Adrenal gland (tissue), 9 donors: ENCODE measurements at regions not wholly inside any gene's neighbourhood (a gene's known extent, or its start where the extent isn't known, plus 50 kb on each side); places are given as distances from the start of the nearest gene placed in this dataset.

ENCODE experiments used
- DNase-seq, 7 donors: peaks; one replicate each; pipeline ENCODE4 v3.0.0-alpha.2; 2019 to 2020
- H3K27ac ChIP-seq, 5 donors: fragments of 200-600 bp; sonication (generic) in 4 of 5; 1 replicate in 3 of 5; 2 replicates in 2 of 5; pipeline versions ENCODE4 v1.5.1 to v1.8.0; 2016 to 2020; ENCODE audit warnings: mild to moderate bottlenecking in 1 of 5
- H3K27me3 ChIP-seq: fragments of 200-600 bp; 2 replicates; pipeline ENCODE4 v1.8.0; 2021
- H3K36me3 ChIP-seq, 2 donors: fragments of 200-600 bp; replicated peaks in 1 of 2; 1 replicate in 1 of 2; 2 replicates in 1 of 2; pipeline versions ENCODE4 v1.5.1 to v1.8.0; 2018 to 2022
- H3K4me1 ChIP-seq, 2 donors: fragments of 200-600 bp; replicated peaks in 1 of 2; 1 replicate in 1 of 2; 2 replicates in 1 of 2; pipeline versions ENCODE4 v1.5.1 to v1.8.0; 2018 to 2021
- H3K4me3 ChIP-seq, 4 donors: fragments of 200-600 bp; sonication (generic) in 3 of 4; one replicate each; pipeline ENCODE4 v1.5.1; 2016 to 2018
- H3K9me3 ChIP-seq, 3 donors: fragments of 200-600 bp; sonication (generic) in 1 of 3; replicated peaks in 1 of 3; 1 replicate in 2 of 3; 2 replicates in 1 of 3; pipeline versions ENCODE4 v1.5.1 to v1.8.0; 2016 to 2021
- POLR2A ChIP-seq, 2 donors: fragments of 450-650 bp; IDR thresholded peaks; one replicate each; pipeline ENCODE4 v1.6.1; 2017; ENCODE audit warnings: antibody characterized with exemption in 2 of 2, mild to moderate bottlenecking in 2 of 2, moderate library complexity in 1 of 2
- WGBS, 4 donors: extraction: QIAGEN DNeasy Blood & Tissue Kit in 2 of 4; methylation state at CpG; one replicate each; pipeline versions ENCODE4 v1.1.5 to v1.1.7; 2013 to 2017; 5-methylcytosine and 5-hydroxymethylcytosine counted together
- intact Hi-C, 2 donors: fragments of 100-400 bp; cut with DNase I; formaldehyde crosslinking; loops; one replicate each; pipeline versions ENCODE4 v1.14.1 to v1.15.0; 2022 to 2023
- TF ChIP-seq, protein P1 (sequence below), 6 experiments: fragments of 450-650 bp in 4 of 6; fragments of 200-600 bp in 2 of 6; sonication (generic) in 1 of 6; IDR thresholded peaks; 1 replicate in 5 of 6; 2 replicates in 1 of 6; pipeline versions ENCODE4 v1.5.1 to v1.8.0; 2016 to 2021; ENCODE audit warnings: antibody characterized with exemption in 6 of 6, mild to moderate bottlenecking in 2 of 6, moderate library complexity in 1 of 6
- donor health status: healthy with polysubstance abuse.
- donor health status: Bipolar disorder and iron deficiency.
- donor health status: DM: yes; HTN: yes; CAD: no.
- donor health status: DM: no; HTN: no; CAD: no.
- donor health status: DM: no; HTN: no; CAD: no.

- no peaks in the 10 kb centered on the region for H3K36me3 ChIP-seq
- H3K4me1 ChIP-seq: no peaks in the 10 kb centered on the region
- TF ChIP-seq POLR2A (IDR thresholded peaks at IDR 0.05): no peak
- TF ChIP-seq, protein P1, sequence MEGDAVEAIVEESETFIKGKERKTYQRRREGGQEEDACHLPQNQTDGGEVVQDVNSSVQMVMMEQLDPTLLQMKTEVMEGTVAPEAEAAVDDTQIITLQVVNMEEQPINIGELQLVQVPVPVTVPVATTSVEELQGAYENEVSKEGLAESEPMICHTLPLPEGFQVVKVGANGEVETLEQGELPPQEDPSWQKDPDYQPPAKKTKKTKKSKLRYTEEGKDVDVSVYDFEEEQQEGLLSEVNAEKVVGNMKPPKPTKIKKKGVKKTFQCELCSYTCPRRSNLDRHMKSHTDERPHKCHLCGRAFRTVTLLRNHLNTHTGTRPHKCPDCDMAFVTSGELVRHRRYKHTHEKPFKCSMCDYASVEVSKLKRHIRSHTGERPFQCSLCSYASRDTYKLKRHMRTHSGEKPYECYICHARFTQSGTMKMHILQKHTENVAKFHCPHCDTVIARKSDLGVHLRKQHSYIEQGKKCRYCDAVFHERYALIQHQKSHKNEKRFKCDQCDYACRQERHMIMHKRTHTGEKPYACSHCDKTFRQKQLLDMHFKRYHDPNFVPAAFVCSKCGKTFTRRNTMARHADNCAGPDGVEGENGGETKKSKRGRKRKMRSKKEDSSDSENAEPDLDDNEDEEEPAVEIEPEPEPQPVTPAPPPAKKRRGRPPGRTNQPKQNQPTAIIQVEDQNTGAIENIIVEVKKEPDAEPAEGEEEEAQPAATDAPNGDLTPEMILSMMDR (IDR thresholded peaks at IDR 0.05): no peak
- H3K27ac ChIP-seq: no peak overlapping the region
- H3K4me3 ChIP-seq: no peak overlapping the region
- no peaks in the 10 kb centered on the region for H3K27me3 ChIP-seq
- no peak for DNase-seq
- intact Hi-C loops: no loop called here
- H3K9me3 ChIP-seq: no peaks in the 10 kb centered on the region
Measured at GRCh38 chr6:30272032-30272431, 54.7 kb upstream of the TRIM39 start.

GRCh38 chr6:30267423-30267822, 54.2 kb upstream of the TRIM26 start:
- Histone ChIP-seq H3K36me3 (no peaks in the 10 kb centered on the region), H3K4me1 (peaks cover 0 to 10% of the 10 kb centered on the region in 2 donors), H3K4me3 (no peak overlapping the region), H3K27me3 (no peaks in the 10 kb centered on the region), H3K27ac (no peak overlapping the region), H3K9me3 (no peaks in the 10 kb centered on the region)
- 84 to 93% (median 86%) methylated on average over 2 of the region's 2 CpGs for WGBS, 4 donors
- intact Hi-C loops: no loop called here
- TF ChIP-seq, protein P1 (IDR thresholded peaks at IDR 0.05): no peak
- DNase-seq: no peak

DNA sequence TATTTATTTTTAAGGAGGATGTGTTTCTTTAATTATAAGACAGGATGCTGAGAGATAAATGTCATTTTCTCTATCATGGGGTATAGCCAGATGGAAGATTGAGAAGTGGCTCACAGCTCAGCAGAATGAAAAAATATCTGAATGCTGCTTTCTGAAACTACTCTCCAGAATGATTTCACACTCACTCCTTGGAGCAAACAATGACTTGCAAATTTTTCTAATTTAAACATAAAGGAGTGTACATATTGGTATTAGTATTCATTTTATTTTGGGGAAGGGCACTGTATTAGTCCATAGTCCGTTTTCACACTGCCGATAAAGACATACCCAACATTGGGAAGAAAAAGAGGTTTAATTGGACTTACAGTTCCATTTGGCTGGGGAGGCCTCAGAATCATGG, 52.4 kb upstream of the TRIM26 start:
- no peaks in the 10 kb centered on the region for H3K9me3 ChIP-seq
- H3K4me1 ChIP-seq: peaks cover under 1 to 10% of the 10 kb centered on the region in 2 donors
- WGBS, 4 donors: 93 to 99% (median 95%) methylated on average over 2 of the region's 2 CpGs

GRCh38 chr6:30265181-30265580, 52.0 kb upstream of the TRIM26 start:
- 82 to 98% (median 94%) methylated on average over 4 of the region's 4 CpGs for WGBS, 4 donors
- intact Hi-C loops: no loop called here

More for the DNA sequence above, 52.4 kb upstream of the TRIM26 start:
- no peak for DNase-seq
- no peak overlapping the region for H3K4me3 ChIP-seq
- no peaks in the 10 kb centered on the region for H3K36me3 ChIP-seq
- intact Hi-C loops: no loop called here
- H3K27ac ChIP-seq: no peak overlapping the region
- no peaks in the 10 kb centered on the region for H3K27me3 ChIP-seq
- TF ChIP-seq POLR2A (IDR thresholded peaks at IDR 0.05): no peak
- TF ChIP-seq, protein P1 (IDR thresholded peaks at IDR 0.05): no peak

More at GRCh38 chr6:30265181-30265580, 52.0 kb upstream of the TRIM26 start:
- H3K4me3 ChIP-seq: no peak overlapping the region
- peaks cover 4 to 10% of the 10 kb centered on the region in 2 donors for H3K4me1 ChIP-seq
- no peak overlapping the region for H3K27ac ChIP-seq
- no peaks in the 10 kb centered on the region for H3K27me3 ChIP-seq
- H3K9me3 ChIP-seq: no peaks in the 10 kb centered on the region
- TF ChIP-seq POLR2A (IDR thresholded peaks at IDR 0.05): no peak
- TF ChIP-seq, protein P1 (IDR thresholded peaks at IDR 0.05): no peak
- no peaks in the 10 kb centered on the region for H3K36me3 ChIP-seq
- DNase-seq: no peak
